ENCODE measurements at regions not wholly inside any gene's neighbourhood (a gene's known extent, or its start where the extent isn't known, plus 50 kb on each side); places are given as distances from the start of the nearest gene placed in this dataset.
"Not testable (repeated sequence)": the region's sequence is repeated elsewhere in the genome, so short reads cannot be mapped to it uniquely, and the experiment has no call there.

DNA sequence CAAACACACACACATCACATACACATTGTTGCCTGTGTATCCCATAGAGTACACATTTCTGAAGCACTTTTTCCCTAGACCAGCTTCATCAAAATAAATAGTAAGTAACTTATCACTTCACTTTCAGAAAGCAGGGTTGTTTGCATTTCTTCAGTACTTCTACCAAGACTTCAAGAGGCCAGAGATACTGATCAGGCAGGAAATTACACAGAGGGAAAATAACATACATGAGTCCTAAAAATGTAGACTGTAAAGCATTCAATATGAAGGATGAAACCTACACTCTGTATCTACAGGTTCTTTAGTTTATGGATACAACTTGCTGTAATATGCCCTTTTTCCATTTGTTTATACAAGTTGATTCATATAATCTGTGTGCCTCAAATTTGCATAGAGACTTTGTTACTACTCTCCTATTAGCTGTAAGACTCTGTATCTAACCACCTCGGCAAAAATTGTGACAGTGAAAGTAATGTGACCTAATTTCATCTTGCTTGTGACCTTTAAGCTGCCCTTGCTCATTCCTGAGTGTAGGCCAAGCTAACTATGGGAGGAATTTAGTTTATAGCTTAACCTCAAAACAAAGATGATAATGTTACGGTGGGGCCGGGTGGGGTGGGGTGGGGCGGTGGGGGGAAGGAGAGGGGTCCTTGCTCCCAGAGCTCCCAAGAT lies 228.9 kb upstream of the SPOPL start:
- DNase-seq (ENCODE audit: low spot score) = no peak

- not testable (repeated sequence) for DNase-seq (ENCODE audit: low spot score)
These were observed 228.3 kb upstream of the SPOPL start for GRCh38 chr2:138273280-138273679.

DNA sequence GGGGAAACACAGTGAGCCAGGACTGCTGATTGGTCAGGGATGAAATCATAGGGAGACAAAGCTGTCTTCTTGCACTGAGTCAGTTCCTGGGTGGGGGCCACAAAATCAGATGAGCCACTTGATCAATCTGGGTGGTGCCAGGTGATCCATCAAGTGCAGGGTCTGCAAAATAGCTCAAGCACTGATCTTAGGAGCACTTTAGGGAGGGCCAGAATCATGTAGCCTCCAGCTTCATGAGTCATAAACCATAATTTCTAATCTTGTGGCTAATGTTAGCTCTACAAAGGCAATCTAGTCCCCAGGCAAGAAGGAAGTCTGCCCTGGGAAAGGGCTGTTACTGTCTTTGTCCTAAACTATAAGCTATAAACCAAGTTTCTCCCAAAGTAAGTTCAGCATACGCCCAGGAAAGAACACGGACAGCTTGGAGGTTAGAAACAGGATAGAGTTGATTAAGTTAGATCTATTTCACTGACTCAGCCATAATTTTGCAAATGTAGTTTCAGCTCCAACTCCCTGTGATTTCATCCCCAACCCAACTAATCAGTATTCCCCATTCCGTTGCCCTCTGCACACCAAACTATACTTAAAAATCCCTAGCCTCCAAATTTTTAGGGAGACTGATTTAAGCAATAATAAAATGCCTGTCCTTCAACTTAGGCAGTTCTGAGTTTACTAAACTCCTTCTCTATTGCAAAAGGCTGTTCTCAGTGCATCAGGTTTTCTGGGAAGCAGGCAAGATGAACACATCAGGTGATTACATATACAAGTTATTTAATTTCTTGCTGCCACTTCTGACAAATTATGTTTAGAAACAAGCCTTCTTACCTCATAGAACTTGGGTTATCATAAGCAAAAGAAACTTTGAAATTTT lies 226.9 kb upstream of the SPOPL start:
- no peak for DNase-seq (ENCODE audit: low spot score)

- no peak for DNase-seq (ENCODE audit: low spot score)
These were observed 226.3 kb upstream of the SPOPL start for GRCh38 chr2:138275292-138275690.

GRCh38 chr2:138275881-138276280 lies 225.7 kb upstream of the SPOPL start:
- DNase-seq (ENCODE audit: low spot score) = no peak

- DNase-seq (ENCODE audit: low spot score) = no peak
These were observed 225.2 kb upstream of the SPOPL start for GRCh38 chr2:138276339-138276738.

DNA sequence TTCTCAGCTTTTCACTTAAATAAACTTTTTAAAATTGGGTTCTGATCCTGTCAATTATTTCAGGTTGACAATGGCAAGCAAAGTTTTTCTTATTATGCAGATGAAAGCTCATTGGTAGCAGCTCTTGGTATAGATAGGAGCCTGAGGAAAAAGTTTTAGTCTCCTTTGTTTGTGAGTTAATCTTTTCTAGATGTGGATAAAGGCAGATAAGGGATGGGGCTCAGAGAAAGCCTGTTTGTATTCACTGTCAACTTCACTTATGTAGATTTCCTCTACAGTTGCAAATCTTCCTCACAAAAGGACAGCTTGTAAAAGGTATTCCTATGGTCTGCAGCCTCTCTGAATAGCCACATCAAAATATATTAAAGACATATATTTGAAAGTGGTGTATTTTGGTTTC lies 224.5 kb upstream of the SPOPL start:
- no peak for DNase-seq (ENCODE audit: low spot score)

DNA sequence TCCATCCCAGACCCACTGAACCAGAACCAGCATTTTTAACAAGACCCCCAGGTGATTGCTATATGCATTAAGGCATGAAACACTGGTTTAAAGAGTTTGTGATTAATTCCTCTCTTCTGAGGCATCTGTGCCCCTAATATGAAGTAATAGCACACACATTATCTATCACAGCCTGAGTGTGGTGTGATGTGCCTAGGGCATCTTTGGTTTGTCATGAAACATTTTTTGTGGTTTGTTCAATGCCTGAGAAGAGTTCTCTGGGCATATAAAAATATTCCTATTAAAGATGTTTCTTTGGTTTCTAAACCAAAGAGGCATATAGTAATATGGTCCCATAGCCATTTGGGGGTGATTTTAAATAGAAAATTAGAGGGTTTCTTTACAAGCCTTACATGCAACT lies 221.7 kb upstream of the SPOPL start:
- no peak for DNase-seq (ENCODE audit: low spot score)

- no peak for DNase-seq (ENCODE audit: low spot score)
These were observed 220.4 kb upstream of the SPOPL start for GRCh38 chr2:138280999-138281695.

GRCh38 chr2:138282014-138282672 lies 219.4 kb upstream of the SPOPL start:
- no peak for DNase-seq (ENCODE audit: low spot score)

DNA sequence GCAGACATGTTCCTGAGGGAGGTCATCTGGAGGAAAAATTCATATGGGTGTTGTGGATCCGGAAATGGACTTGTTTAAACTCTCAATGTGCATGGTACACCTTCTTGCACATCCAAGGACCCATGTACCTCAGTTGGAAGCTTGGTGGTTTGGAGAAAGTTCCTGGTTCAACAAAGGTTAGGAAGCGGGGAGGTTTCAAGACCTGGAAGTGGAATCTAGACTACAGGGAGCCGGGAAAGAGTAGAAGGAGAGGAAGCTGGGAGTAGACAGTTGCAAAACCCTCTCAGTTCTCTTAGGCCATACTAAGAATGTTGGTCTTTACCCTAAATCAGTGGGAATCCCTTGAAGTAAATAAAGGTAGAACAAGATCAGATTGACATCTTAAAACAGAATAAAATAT lies 209.8 kb upstream of the SPOPL start:
- DNase-seq (ENCODE audit: low spot score) = no peak

GRCh38 chr2:138293045-138293444 lies 208.5 kb upstream of the SPOPL start:
- DNase-seq (ENCODE audit: low spot score) = no peak

- DNase-seq (ENCODE audit: low spot score) = no peak
These were observed 208.0 kb upstream of the SPOPL start for GRCh38 chr2:138293549-138293948.

- no peak for DNase-seq (ENCODE audit: low spot score)
These were observed 207.1 kb upstream of the SPOPL start for GRCh38 chr2:138294451-138294850.

DNA sequence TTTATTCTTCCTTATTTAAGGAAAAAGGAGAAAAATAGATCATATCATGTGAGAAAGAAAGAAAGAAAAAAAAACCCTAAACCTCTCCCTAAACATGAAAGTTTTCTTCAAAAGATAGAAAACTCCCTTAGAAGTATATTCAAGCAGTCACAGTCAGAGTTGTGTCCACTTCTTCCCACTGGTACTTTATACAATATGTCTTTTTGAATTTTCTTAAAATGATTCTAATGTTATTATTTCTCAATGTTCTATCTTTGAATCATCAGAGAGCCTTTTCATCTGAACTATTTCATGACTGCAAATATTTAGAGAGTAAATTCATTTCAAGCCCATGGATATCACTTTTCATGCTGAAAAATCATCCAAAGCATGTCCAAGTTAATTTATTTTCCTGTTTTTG lies 205.2 kb upstream of the SPOPL start:
- no peak for DNase-seq (ENCODE audit: low spot score)

DNA sequence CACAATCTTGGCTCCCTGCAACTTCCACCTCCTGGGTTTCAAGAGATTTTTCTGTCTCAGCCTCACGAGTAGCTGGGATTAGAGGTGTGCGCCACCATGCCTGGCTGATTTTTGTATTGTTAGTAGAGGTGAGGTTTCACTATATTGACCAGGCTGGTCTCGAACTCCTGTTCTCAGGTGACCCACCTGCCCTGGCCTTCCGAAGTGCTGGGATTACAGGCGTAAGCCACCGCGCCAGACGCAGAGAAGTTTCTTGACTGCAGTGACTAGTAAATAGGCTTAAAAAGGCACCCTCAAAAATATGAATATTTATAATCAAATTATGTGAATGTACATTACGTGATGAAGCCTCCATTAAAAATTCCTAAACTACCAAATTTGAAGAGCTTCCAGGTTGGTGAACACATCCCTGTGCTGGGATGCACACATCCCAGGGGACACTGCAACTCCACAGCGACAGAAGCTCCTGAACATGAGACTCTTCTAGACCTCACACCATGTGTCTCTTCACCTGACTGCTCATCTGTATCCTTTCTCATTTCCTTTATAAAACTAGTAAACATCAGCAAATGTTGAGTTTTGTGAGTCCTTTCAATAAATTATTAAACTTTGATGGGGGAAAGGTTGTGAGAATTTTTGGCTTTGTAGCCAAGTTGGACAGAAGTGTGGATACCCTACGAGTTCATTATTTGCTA lies 203.3 kb upstream of the SPOPL start:
- no peak for DNase-seq (ENCODE audit: low spot score)

GRCh38 chr2:138298900-138299299 lies 202.7 kb upstream of the SPOPL start:
- no peak for DNase-seq (ENCODE audit: low spot score)

DNA sequence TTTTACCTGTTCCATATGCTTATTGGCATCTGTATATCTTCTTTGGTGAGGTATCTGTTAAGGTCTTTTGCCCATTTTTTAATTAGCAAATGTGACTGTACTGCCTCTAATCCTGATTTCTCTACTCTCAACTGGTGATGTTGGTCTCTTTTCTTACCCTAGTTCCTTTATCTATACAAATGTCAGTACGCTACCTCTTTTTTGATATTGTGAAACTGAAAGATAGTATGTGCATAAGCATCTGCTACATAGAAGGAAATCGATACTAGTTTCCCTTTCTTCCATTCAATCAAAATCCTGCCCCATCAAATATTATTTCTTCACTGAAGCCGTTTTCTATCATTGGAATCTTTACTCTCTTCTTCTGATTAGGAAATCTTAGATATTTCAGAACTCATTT lies 194.9 kb upstream of the SPOPL start:
- no peak for DNase-seq (ENCODE audit: low spot score)

- DNase-seq (ENCODE audit: low spot score) = no peak
These were observed 194.5 kb upstream of the SPOPL start for GRCh38 chr2:138307099-138307498.

- DNase-seq (ENCODE audit: low spot score) = no peak
These were observed 191.8 kb upstream of the SPOPL start for GRCh38 chr2:138309760-138310159.

- DNase-seq (ENCODE audit: low spot score) = no peak
These were observed 189.5 kb upstream of the SPOPL start for GRCh38 chr2:138312061-138312460.

DNA sequence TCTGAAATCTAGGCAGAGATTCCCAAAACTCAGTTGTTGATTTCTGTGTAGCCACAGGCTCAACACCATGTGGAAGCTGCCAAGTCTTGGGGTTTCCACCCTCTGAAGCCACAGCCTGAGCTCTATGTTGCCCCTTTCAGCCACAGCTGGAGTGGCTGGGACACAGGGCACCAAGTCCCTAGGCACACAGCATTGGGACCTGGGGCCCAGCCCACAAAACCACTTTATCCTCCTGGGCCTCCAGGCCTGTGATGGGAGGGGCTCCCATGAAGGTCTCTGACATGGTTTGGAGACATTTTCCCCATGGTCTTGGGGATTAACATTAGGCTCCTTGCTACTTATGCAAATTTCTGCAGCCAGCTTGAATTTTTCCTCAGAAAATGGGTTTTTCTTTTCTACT lies 186.0 kb upstream of the SPOPL start:
- not testable (repeated sequence) for DNase-seq (ENCODE audit: low spot score)
